Left lung (tissue), 4 donors: ENCODE measurements at regions not wholly inside any gene's neighbourhood (a gene's known extent, or its start where the extent isn't known, plus 50 kb on each side); places are given as distances from the start of the nearest gene placed in this dataset.

Experiments
- ATAC-seq: fragments of 200-7000 bp; cut with Tn5 transposase; one replicate; pipeline ENCODE4 v1.9.1; 2020; ENCODE audit warnings: moderate library complexity
- DNase-seq, 4 donors: peaks; one replicate each; pipeline ENCODE4 v3.0.0-alpha.2; 2013 to 2020
- H3K27ac ChIP-seq, 2 donors: fragments of 200-600 bp; sonication (generic) in 1 of 2; one replicate each; pipeline versions ENCODE4 v1.5.0 to v1.8.0; 2020 to 2021
- H3K27me3 ChIP-seq, 2 donors: fragments of 200-600 bp; sonication (generic) in 1 of 2; one replicate each; pipeline versions ENCODE4 v1.5.0 to v1.8.0; 2020 to 2021
- H3K36me3 ChIP-seq, 2 donors: fragments of 200-600 bp; sonication (generic) in 1 of 2; one replicate each; pipeline versions ENCODE4 v1.5.0 to v1.8.0; 2020 to 2021
- H3K4me1 ChIP-seq, 2 donors: fragments of 200-600 bp; one replicate each; pipeline ENCODE4 v1.8.0; 2021
- H3K4me3 ChIP-seq, 2 donors: fragments of 200-600 bp; sonication (generic) in 1 of 2; one replicate each; pipeline versions ENCODE4 v1.5.0 to v1.8.0; 2020 to 2021; ENCODE audit warnings: mild to moderate bottlenecking in 1 of 2
- H3K9me3 ChIP-seq, 2 donors: fragments of 200-600 bp; sonication (generic) in 1 of 2; one replicate each; pipeline versions ENCODE4 v1.5.0 to v1.8.0; 2020 to 2021
- intact Hi-C, 2 donors: fragments of 100-400 bp; cut with DNase I; formaldehyde crosslinking; loops; one replicate each; pipeline versions ENCODE4 v1.11.2 to v1.14.2; 2022
- TF ChIP-seq, protein P1 (sequence below), 2 donors: fragments of 200-600 bp; sonication (generic) in 1 of 2; IDR thresholded peaks; one replicate each; pipeline versions ENCODE4 v1.5.0 to v1.8.0; 2021; ENCODE audit warnings: antibody characterized with exemption in 2 of 2
- donor health status: DM: no; HTN: yes; CAD: no.
- donor health status: DM: no; HTN: no; CAD: no.

DNA sequence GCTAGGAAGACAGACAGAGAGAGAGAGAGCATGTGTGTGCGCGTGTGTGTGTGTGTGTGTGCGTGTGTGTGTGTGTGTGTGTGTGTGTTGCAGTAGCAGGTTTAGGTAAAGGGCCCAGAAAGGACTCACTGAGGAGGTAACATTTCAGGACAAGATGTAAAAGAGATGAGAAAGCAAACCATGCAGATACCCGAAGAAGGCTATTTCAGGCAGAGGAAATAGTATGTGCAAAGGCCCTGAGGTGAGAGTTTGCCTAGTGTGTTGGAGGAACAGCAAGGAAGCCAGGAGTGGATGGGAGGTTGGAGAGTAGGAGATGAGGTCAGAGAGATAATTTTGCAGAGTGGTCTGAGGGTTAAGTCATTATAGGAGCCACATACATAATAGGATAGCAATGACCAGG is 754.3 kb upstream of the TBX3 start:
- ATAC-seq (no peak), DNase-seq (no peak)
- intact Hi-C loops, result no loop called here
- H3K4me1 ChIP-seq, result peaks cover 0 to 8% of the 10 kb centered on the region in 2 donors
- H3K4me3 ChIP-seq, result no peak overlapping the region
- no peaks in the 10 kb centered on the region for H3K36me3 ChIP-seq
- no peaks in the 10 kb centered on the region for H3K27me3 ChIP-seq
- TF ChIP-seq, protein P1, sequence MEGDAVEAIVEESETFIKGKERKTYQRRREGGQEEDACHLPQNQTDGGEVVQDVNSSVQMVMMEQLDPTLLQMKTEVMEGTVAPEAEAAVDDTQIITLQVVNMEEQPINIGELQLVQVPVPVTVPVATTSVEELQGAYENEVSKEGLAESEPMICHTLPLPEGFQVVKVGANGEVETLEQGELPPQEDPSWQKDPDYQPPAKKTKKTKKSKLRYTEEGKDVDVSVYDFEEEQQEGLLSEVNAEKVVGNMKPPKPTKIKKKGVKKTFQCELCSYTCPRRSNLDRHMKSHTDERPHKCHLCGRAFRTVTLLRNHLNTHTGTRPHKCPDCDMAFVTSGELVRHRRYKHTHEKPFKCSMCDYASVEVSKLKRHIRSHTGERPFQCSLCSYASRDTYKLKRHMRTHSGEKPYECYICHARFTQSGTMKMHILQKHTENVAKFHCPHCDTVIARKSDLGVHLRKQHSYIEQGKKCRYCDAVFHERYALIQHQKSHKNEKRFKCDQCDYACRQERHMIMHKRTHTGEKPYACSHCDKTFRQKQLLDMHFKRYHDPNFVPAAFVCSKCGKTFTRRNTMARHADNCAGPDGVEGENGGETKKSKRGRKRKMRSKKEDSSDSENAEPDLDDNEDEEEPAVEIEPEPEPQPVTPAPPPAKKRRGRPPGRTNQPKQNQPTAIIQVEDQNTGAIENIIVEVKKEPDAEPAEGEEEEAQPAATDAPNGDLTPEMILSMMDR (IDR thresholded peaks at IDR 0.05), result no peak
- no peaks in the 10 kb centered on the region for H3K9me3 ChIP-seq
- no peak overlapping the region for H3K27ac ChIP-seq

DNA sequence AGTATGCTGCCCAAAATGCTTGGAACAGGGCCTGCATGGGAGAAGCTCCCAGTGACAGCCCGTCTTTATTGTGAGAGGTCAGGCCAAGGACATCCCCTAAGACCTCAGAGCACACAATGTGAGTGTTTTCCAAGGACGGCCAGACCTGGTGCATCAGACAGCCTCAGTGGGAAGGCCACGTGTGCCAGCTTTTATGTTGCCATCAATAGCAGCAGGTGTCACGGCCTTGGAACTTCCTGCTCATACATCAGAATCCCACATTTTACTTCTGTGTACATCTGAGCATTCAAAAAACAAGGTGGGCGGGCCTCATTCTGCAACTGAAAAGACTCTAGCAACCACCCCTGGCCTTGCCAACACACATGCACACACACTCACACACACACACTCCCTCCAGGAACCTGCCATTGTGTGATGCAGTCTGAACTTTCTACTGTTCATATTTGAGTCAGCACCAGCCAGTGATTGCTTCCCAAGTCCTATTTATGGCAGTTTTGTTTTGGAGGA is 753.1 kb upstream of the TBX3 start:
- Histone ChIP-seq H3K36me3 (no peaks in the 10 kb centered on the region), H3K27ac (peak overlapping the region in 1 of 2 donors; percentile 28), H3K4me1 (peaks cover 0 to 8% of the 10 kb centered on the region in 2 donors), H3K9me3 (no peaks in the 10 kb centered on the region), H3K27me3 (no peaks in the 10 kb centered on the region), H3K4me3 (no peak overlapping the region)
- no peak for DNase-seq
- intact Hi-C loops, result no loop called here
- TF ChIP-seq, protein P1 (IDR thresholded peaks at IDR 0.05), result no peak
- ATAC-seq, result no peak

DNA sequence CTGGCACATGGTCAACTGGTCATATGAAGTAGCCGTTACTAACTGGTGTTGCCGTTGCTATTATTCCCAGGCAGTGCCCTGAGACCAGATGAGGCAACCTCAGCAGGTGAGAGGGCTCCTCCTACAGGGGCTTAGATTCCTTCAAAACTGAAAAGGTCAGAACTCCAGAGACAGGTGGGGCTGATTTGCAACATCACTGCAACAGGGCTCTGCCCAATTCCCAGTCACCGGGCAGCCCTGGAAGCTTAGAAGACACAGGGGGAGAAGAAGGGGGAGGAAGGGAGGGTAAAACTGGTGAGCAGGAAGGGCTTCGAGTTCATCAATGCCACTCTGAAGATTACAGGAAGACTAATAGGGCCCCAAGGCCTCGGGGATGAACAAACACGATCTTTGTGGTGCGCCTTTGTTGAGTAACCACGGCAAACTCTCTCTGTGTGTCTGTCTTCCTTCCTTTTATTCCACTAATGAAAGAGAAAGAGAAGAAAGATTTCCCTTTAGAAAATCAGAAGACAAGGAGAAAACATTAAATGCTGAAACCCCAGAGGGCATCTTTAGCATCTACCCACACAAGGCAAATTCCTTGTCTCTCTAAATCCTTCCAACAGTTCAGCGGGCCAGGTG is 749.1 kb upstream of the TBX3 start:
- Histone ChIP-seq H3K9me3 (no peaks in the 10 kb centered on the region), H3K27ac (no peak overlapping the region), H3K4me1 (no peaks in the 10 kb centered on the region), H3K36me3 (no peaks in the 10 kb centered on the region), H3K27me3 (no peaks in the 10 kb centered on the region), H3K4me3 (no peak overlapping the region)
- DNase-seq, result no peak
- TF ChIP-seq, protein P1 (IDR thresholded peaks at IDR 0.05), result no peak
- intact Hi-C loops, result no loop called here
- no peak for ATAC-seq

DNA sequence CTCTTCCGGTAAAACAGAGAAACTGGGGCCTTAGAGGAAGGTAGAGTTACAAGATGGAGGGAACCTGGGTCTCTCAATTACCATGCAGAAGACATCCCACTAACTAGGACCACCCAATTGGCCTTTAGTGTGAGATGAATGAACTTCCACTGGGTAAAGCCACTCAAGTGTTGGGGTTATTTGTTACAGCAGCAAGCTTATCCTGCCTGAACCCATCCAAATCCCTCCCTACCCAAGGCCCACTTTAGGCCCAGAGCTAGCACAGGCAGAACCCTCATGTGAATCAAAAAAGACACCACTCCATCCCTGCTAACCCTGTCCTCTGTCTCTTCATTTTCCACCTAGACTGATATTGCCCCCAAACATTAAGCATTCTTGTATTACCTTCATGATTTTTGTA is 746.7 kb upstream of the TBX3 start:
- intact Hi-C loops, result no loop called here
- TF ChIP-seq, protein P1 (IDR thresholded peaks at IDR 0.05), result no peak
- H3K27me3 ChIP-seq, result no peaks in the 10 kb centered on the region
- ATAC-seq (no peak), DNase-seq (no peak)
- no peak overlapping the region for H3K4me3 ChIP-seq
- H3K36me3 ChIP-seq, result no peaks in the 10 kb centered on the region
- no peaks in the 10 kb centered on the region for H3K9me3 ChIP-seq
- H3K4me1 ChIP-seq, result no peaks in the 10 kb centered on the region
- no peak overlapping the region for H3K27ac ChIP-seq

DNA sequence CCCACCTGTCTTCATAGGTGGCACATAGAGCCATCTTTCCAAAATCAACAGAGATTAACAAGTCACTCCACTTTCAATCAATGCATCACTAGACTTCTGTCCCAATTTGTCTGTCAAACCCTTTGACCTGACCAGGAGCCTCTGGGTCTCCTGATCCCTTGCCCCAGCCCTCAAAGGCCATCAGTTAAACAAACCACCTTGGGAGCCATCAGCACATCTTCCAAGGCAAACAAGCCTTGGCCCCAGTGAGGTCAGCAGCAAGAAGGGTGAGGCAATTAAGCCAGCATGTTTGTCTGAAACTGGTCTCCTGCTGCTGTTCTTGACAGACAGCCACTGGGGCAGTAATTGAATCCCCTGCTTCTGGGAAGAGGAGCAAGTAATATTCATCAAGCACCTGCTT is 742.8 kb upstream of the TBX3 start:
- TF ChIP-seq, protein P1 (IDR thresholded peaks at IDR 0.05), result no peak
- no peak overlapping the region for H3K27ac ChIP-seq
- ATAC-seq (no peak), DNase-seq (no peak)
- H3K4me1 ChIP-seq, result no peaks in the 10 kb centered on the region
- intact Hi-C loops, result no loop called here
- no peaks in the 10 kb centered on the region for H3K9me3 ChIP-seq
- no peaks in the 10 kb centered on the region for H3K27me3 ChIP-seq
- no peak overlapping the region for H3K4me3 ChIP-seq
- H3K36me3 ChIP-seq, result no peaks in the 10 kb centered on the region
